HCT116 (cell line): ENCODE measurements at regions not wholly inside any gene's neighbourhood (a gene's known extent, or its start where the extent isn't known, plus 50 kb on each side); places are given as distances from the start of the nearest gene placed in this dataset.

Experiments used
- ATAC-seq: fragments of 200-7000 bp; cut with Tn5 transposase; 2 replicates; pipeline ENCODE4 v1.9.1; 2020; ENCODE audit warnings: mild to moderate bottlenecking, moderate library complexity
- BruUV-seq: library from RNA; stranded (reverse); fragments of 400-500 nt; replicated peaks from 2 replicates; lab custom pipeline; 2021; lab: Mats Ljungman, UMichigan
- CTCF ChIA-PET: fragments of 300-600 bp; sonication (Branson Sonifier 250); formaldehyde crosslinking; loops from one replicate; lab custom pipeline; 2021; ENCODE audit warnings: antibody characterized with exemption; lab: Charles Lee
- POLR2A ChIA-PET: fragments of 300-600, 350-600 bp; sonication (Branson Sonifier 250); formaldehyde crosslinking; loops from one replicate; lab custom pipeline; 2021; ENCODE audit warnings: antibody characterized with exemption; lab: Charles Lee
- RAD21 ChIA-PET, 2 experiments: fragments of 300-600 bp; sonication (Branson Sonifier 250); formaldehyde crosslinking; loops; one replicate each; lab custom pipeline; 2023; ENCODE audit warnings: low total read pairs in 2 of 2; ENCODE audit not compliant: uncharacterized antibody in 2 of 2, unreplicated experiment in 2 of 2, low non-redundant PET in 1 of 2; lab: Charles Lee
- DNase-seq: peaks from one replicate; pipeline ENCODE4 v3.0.0-alpha.2; 2010; ENCODE audit warnings: low read depth, low spot score
- H2AFZ ChIP-seq: fragments of 200-600 bp; shearing (Covaris generic), sonication (generic); 2 replicates; pipeline ENCODE4 v1.6.1; 2017; ENCODE audit warnings: low read depth, mixed run types, mixed read lengths, antibody characterized with exemption, low read length; ENCODE audit not compliant: poor library complexity, severe bottlenecking
- H3K27ac ChIP-seq: 2 replicates; pipeline ENCODE4 v1.5.1; 2012; ENCODE audit warnings: low read depth, low read length
- H3K27me3 ChIP-seq: fragments of 200-600 bp; sonication (generic); 2 replicates; pipeline ENCODE4 v1.6.1; 2016; ENCODE audit warnings: mixed run types, low read length, mixed read lengths; ENCODE audit not compliant: insufficient read depth
- H3K36me3 ChIP-seq, 2 experiments: fragments of 200-500 bp in 1 of 2; fragments of 200-600 bp in 1 of 2; sonication (Bioruptor generic) in 1 of 2; sonication (generic) in 1 of 2; 2 replicates each; pipeline versions ENCODE4 v1.5.1 to v1.6.1; 2014 to 2016; ENCODE audit warnings: low read length in 2 of 2, inconsistent platforms in 1 of 2, mixed read lengths in 1 of 2, mixed run types in 1 of 2; ENCODE audit not compliant: insufficient read depth in 2 of 2, control insufficient read depth in 1 of 2
- H3K4me1 ChIP-seq, 2 experiments: fragments of 200-600 bp in 1 of 2; sonication (generic) in 1 of 2; 2 replicates each; pipeline versions ENCODE4 v1.5.1 to v1.6.1; 2012 to 2017; ENCODE audit warnings: low read length in 2 of 2, inconsistent platforms in 1 of 2, mild to moderate bottlenecking in 1 of 2, mixed read lengths in 1 of 2, mixed run types in 1 of 2, moderate library complexity in 1 of 2; ENCODE audit not compliant: insufficient read depth in 2 of 2, control insufficient read depth in 1 of 2
- H3K4me2 ChIP-seq: fragments of 200-600 bp; sonication (generic); 2 replicates; pipeline ENCODE4 v1.6.1; 2017; ENCODE audit warnings: mixed run types, low read length, mixed read lengths
- H3K4me3 ChIP-seq, 2 experiments: fragments of 200-600 bp in 1 of 2; sonication (generic) in 1 of 2; replicated peaks in 1 of 2; 2 replicates each; pipeline ENCODE4 v1.5.1; 2011 to 2016; ENCODE audit warnings: low read length in 2 of 2, control low read depth in 1 of 2, low read depth in 1 of 2, mild to moderate bottlenecking in 1 of 2, mixed read lengths in 1 of 2, mixed run types in 1 of 2
- H3K79me2 ChIP-seq: fragments of 200-600 bp; sonication (generic); 2 replicates; pipeline ENCODE4 v1.6.1; 2017; ENCODE audit warnings: mild to moderate bottlenecking, mixed run types, low read length, moderate library complexity, mixed read lengths; ENCODE audit not compliant: insufficient read depth
- H3K9ac ChIP-seq: fragments of 200-600 bp; sonication (generic); 2 replicates; pipeline ENCODE4 v1.6.1; 2016; ENCODE audit warnings: low read length, mixed read lengths
- H3K9me2 ChIP-seq: fragments of 200-600 bp; sonication (generic), shearing (Covaris generic); 2 replicates; pipeline ENCODE4 v1.6.1; 2017; ENCODE audit warnings: mixed run types, mild to moderate bottlenecking, moderate library complexity; ENCODE audit not compliant: insufficient read depth
- H3K9me3 ChIP-seq, 2 experiments: fragments of 200-500 bp in 1 of 2; fragments of 200-600 bp in 1 of 2; sonication (Bioruptor generic) in 1 of 2; sonication (generic) in 1 of 2; 2 replicates each; pipeline ENCODE4 v1.6.1; 2014 to 2017; ENCODE audit warnings: low read length in 2 of 2, mixed read lengths in 2 of 2, inconsistent platforms in 1 of 2, low read depth in 1 of 2, mild to moderate bottlenecking in 1 of 2, mixed run types in 1 of 2, moderate library complexity in 1 of 2; ENCODE audit not compliant: control insufficient read depth in 1 of 2, insufficient read depth in 1 of 2
- H4K20me1 ChIP-seq: fragments of 200-600 bp; sonication (generic), shearing (Covaris generic); 2 replicates; pipeline ENCODE4 v1.6.1; 2017; ENCODE audit warnings: mixed run types, mild to moderate bottlenecking, moderate library complexity; ENCODE audit not compliant: insufficient read depth
- ELF1 ChIP-seq: IDR thresholded peaks from 2 replicates; pipeline ENCODE4 v1.6.1; 2012; ENCODE audit warnings: low read depth, borderline replicate concordance
- EZH2 ChIP-seq: fragments of 200-600 bp; sonication (generic); IDR thresholded peaks from 2 replicates; pipeline ENCODE4 v1.6.1; 2017; ENCODE audit warnings: antibody characterized with exemption, mixed run types
- JUND ChIP-seq: IDR thresholded peaks from 2 replicates; pipeline ENCODE4 v1.6.1; 2012
- POLR2A ChIP-seq: IDR thresholded peaks from 2 replicates; pipeline ENCODE4 v1.7.0; 2011; ENCODE audit warnings: borderline replicate concordance; ENCODE audit not compliant: insufficient read depth, insufficient read length; ENCODE audit errors: extremely low read depth
- POLR2AphosphoS5 ChIP-seq: IDR thresholded peaks from 2 replicates; pipeline ENCODE4 v1.6.1; 2011; ENCODE audit warnings: mild to moderate bottlenecking, low read depth, low read length, moderate library complexity
- RAD21 ChIP-seq: IDR thresholded peaks from 2 replicates; pipeline ENCODE4 v1.6.1; 2012; ENCODE audit warnings: low read depth, mild to moderate bottlenecking
- SP1 ChIP-seq: IDR thresholded peaks from 2 replicates; pipeline ENCODE4 v1.6.1; 2012; ENCODE audit warnings: low read depth
- YY1 ChIP-seq: IDR thresholded peaks from 2 replicates; pipeline ENCODE4 v1.6.1; 2011; ENCODE audit warnings: low read length, low read depth, moderate library complexity, mild to moderate bottlenecking; ENCODE audit not compliant: insufficient replicate concordance; ENCODE audit errors: extremely low read depth
- ZNF274 ChIP-seq: fragments of 200-500 bp; sonication (Bioruptor generic); IDR thresholded peaks from 2 replicates; pipeline ENCODE4 v1.6.1; 2014; ENCODE audit warnings: mild to moderate bottlenecking, low read depth, low read length, inconsistent platforms
- intact Hi-C: fragments of 100-400 bp; cut with micrococcal nuclease; formaldehyde crosslinking; loops from 2 replicates; pipeline ENCODE4 v1.10.0; 2022
- TF ChIP-seq, protein P1 (sequence below): IDR thresholded peaks from 2 replicates; pipeline ENCODE4 v1.6.1; 2012; ENCODE audit warnings: low read depth
- TF ChIP-seq, protein P2 (sequence below): IDR thresholded peaks from 2 replicates; pipeline ENCODE4 v1.6.1; 2012
- TF ChIP-seq, protein P3 (sequence below), 3 experiments: fragments of 200-600 bp in 1 of 3; sonication (generic) in 1 of 3; IDR thresholded peaks in 2 of 3; conservative IDR thresholded peaks in 1 of 3; 2 replicates each; pipeline ENCODE4 v1.5.1; 2012 to 2017; ENCODE audit warnings: low read depth in 2 of 3, low read length in 2 of 3, antibody characterized with exemption in 1 of 3, borderline replicate concordance in 1 of 3, control low read depth in 1 of 3, mild to moderate bottlenecking in 1 of 3, mixed read lengths in 1 of 3, mixed run types in 1 of 3, moderate library complexity in 1 of 3; ENCODE audit not compliant: insufficient read depth in 1 of 3

DNA sequence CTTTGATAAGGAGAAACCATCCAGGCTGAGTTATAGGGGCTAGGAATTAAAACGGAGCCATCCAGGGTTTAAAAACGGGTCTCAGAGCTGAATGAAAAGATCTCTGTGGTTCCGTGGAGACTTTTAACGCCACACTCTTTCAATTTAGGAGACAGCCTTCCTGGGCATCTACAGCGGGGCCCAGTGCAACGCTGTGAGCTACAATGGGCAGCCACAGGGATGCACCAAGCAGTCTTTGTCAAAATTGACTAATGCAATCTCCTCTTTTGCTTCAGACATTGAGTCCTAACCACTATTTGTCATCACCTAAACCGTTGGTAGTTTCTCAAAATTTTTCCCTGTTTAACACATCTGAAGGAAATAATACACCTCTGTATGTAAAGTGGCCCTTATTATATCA is 96.6 kb upstream of the ABCA1 start:
- ATAC-seq (no peak), DNase-seq (no peak)
- Histone ChIP-seq H3K4me3 (no peak overlapping the region), H3K9ac (no peak overlapping the region), H3K4me1 (no peaks in the 10 kb centered on the region), H3K4me2 (no peak overlapping the region), H3K9me2 (no peaks in the 10 kb centered on the region), H3K27ac (no peak overlapping the region), H4K20me1 (no peaks in the 10 kb centered on the region), H2AFZ (no peak overlapping the region), H3K79me2 (no peaks in the 10 kb centered on the region), H3K36me3 (no peaks in the 10 kb centered on the region), H3K9me3 (no peaks in the 10 kb centered on the region), H3K27me3 (no peaks in the 10 kb centered on the region)
- intact Hi-C loops: no loop called here
- ChIA-PET CTCF (no interaction called here), POLR2A (interaction anchor here (1.4 kb wide), 1 partner anchor 9 kb away, joined by 5 read pairs; no protein-coding TSS in a partner anchor), RAD21 (no interaction called here)
- BruUV-seq: no TSS peak
- TF ChIP-seq, protein P1, sequence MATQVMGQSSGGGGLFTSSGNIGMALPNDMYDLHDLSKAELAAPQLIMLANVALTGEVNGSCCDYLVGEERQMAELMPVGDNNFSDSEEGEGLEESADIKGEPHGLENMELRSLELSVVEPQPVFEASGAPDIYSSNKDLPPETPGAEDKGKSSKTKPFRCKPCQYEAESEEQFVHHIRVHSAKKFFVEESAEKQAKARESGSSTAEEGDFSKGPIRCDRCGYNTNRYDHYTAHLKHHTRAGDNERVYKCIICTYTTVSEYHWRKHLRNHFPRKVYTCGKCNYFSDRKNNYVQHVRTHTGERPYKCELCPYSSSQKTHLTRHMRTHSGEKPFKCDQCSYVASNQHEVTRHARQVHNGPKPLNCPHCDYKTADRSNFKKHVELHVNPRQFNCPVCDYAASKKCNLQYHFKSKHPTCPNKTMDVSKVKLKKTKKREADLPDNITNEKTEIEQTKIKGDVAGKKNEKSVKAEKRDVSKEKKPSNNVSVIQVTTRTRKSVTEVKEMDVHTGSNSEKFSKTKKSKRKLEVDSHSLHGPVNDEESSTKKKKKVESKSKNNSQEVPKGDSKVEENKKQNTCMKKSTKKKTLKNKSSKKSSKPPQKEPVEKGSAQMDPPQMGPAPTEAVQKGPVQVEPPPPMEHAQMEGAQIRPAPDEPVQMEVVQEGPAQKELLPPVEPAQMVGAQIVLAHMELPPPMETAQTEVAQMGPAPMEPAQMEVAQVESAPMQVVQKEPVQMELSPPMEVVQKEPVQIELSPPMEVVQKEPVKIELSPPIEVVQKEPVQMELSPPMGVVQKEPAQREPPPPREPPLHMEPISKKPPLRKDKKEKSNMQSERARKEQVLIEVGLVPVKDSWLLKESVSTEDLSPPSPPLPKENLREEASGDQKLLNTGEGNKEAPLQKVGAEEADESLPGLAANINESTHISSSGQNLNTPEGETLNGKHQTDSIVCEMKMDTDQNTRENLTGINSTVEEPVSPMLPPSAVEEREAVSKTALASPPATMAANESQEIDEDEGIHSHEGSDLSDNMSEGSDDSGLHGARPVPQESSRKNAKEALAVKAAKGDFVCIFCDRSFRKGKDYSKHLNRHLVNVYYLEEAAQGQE: no peak
- TF ChIP-seq ELF1: no peak
- TF ChIP-seq RAD21: no peak
- no peak for TF ChIP-seq EZH2
- no peak for TF ChIP-seq YY1
- TF ChIP-seq POLR2A: no peak
- TF ChIP-seq ZNF274: no peak
- TF ChIP-seq JUND: no peak
- TF ChIP-seq, protein P2, sequence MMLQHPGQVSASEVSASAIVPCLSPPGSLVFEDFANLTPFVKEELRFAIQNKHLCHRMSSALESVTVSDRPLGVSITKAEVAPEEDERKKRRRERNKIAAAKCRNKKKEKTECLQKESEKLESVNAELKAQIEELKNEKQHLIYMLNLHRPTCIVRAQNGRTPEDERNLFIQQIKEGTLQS: no peak
- TF ChIP-seq, protein P3, sequence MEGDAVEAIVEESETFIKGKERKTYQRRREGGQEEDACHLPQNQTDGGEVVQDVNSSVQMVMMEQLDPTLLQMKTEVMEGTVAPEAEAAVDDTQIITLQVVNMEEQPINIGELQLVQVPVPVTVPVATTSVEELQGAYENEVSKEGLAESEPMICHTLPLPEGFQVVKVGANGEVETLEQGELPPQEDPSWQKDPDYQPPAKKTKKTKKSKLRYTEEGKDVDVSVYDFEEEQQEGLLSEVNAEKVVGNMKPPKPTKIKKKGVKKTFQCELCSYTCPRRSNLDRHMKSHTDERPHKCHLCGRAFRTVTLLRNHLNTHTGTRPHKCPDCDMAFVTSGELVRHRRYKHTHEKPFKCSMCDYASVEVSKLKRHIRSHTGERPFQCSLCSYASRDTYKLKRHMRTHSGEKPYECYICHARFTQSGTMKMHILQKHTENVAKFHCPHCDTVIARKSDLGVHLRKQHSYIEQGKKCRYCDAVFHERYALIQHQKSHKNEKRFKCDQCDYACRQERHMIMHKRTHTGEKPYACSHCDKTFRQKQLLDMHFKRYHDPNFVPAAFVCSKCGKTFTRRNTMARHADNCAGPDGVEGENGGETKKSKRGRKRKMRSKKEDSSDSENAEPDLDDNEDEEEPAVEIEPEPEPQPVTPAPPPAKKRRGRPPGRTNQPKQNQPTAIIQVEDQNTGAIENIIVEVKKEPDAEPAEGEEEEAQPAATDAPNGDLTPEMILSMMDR (IDR thresholded peaks at IDR 0.05 in 2 of 3, conservative IDR thresholded peaks at IDR 0.05 in 1 of 3; ENCODE audit: borderline replicate concordance in 1 of 3, insufficient read depth in 1 of 3, low read depth in 2 of 3, low read length in 2 of 3): no peak
- TF ChIP-seq SP1: no peak
- no peak for TF ChIP-seq POLR2AphosphoS5
